ENCODE measurements at regions not wholly inside any gene's neighbourhood (a gene's known extent, or its start where the extent isn't known, plus 50 kb on each side); places are given as distances from the start of the nearest gene placed in this dataset.
"Not testable (repeated sequence)": the region's sequence is repeated elsewhere in the genome, so short reads cannot be mapped to it uniquely, and the experiment has no call there.

DNA sequence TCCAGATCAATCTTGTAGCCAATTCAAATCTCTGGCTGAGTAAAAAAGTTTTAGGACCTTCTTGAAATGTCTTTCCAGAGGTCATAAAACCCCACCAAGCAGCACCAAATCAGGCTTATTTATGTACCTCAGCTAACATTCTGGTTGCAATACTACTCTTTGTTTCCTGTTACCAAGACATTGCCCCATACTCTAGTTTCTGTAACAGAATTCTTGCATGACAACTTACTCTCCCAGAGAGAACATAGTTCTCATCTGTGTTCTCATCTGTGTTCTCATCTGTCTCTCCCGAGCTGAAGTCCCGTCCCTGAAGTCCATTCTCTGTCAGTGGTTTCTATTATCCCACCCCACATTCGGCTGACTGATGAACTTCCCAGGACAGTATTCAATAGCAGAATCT lies 1285.1 kb downstream of the XPNPEP1 start:
- DNase-seq (ENCODE audit: missing footprints) (no peak), ATAC-seq (no peak)
- intact Hi-C loops (cut with DNase I), result no loop called here

DNA sequence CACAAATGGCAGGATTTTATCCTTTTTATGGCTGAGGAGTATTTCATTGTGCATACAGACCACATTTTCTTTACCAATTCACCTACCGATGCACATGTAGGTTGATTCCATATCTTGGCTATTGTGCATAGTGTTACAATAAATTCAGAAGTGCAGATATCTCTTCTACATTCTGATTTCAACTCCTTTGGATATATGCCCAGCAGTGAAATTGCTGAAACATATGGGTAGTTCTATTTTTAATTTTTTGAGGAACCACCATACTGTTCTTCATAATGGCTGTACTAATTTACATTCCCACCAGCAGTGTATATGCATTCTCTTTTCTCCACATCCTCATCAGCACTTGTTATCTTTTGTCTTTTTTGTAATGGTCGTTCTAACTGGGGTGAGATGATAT lies 1290.3 kb downstream of the XPNPEP1 start:
- intact Hi-C loops (cut with DNase I), result no loop called here
- DNase-seq (ENCODE audit: missing footprints) (no peak), ATAC-seq (no peak)

DNA sequence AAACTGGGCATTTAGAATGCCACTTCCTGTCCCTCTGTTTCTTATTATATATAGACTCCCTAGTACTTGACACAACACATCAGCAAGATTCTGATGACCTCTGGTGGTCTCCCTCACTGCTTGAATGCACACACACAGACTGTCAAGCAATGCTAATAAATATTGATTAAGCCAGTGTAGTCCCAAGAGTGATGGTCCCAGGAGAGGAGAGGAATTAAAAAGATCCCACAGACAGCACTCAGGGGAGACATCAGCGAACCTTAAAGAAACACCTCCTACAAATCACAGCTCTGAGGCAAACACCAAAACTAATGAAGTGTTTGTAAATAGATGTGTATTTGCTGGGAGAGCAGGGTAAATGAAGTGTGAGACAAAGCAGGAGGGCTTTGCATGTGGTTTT lies 1291.2 kb downstream of the XPNPEP1 start:
- no peak for ATAC-seq
- intact Hi-C loops (cut with DNase I), result no loop called here
- no peak for DNase-seq (ENCODE audit: missing footprints)

DNA sequence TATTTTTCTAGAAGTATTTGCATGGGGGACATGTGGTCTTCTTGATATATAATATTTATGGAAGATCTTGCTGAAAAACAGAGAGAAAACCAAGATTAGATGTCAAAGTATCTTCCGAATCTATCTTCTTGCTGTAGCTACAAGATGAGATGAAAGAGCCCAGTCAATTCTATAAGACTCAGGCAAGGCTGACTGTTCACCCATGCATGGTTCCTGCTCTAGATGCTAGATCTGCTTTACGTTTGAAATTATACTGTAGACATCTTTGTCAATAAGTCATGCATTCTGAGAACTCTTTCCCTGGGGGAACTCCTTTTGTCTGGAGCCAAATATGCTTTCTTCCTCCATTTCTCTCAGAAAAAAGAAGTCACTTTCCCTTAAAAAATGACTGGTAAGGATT lies 1292.0 kb downstream of the XPNPEP1 start:
- intact Hi-C loops (cut with DNase I), result no loop called here
- ATAC-seq (no peak), DNase-seq (ENCODE audit: missing footprints) (no peak)

DNA sequence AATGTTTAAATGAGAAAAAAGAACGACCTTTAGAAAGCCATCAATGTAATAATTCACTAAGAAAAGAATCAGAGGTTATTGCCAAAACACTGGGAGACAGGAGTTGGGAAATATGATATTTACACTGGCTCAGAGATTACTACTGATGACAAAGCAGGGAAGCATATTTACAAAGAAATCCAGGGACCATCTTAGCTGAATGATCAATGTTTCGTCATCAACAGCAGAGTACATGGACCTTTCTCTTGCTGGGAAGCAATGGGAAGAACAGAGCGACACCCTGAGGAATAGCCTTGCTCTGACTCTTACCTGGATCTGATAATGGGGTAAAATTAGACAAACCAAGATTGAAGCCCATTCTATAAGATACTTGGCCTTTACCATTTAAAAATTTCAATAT lies 1293.5 kb downstream of the XPNPEP1 start:
- intact Hi-C loops (cut with DNase I), result no loop called here
- DNase-seq (ENCODE audit: missing footprints), result no peak
- ATAC-seq, result no peak

DNA sequence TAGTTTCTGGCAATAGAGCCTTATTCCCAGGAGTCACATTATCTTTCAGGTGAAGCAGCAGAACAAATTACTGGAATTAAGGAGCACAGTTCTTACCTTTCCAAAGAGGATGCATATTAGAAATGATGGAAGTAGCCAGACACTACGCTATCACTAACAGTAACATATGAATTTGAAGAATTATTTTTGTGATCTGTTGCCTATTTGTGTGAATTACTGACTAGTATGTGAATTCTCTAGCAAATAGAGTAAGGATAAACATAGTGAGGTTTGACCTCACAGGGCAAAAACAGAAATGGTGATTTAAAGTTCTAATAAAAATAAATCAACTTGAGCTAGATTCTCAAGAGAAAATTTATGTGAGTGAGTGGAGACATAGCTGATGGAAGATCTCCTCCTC lies 1299.3 kb downstream of the XPNPEP1 start:
- ATAC-seq (no peak), DNase-seq (ENCODE audit: missing footprints) (no peak)
- intact Hi-C loops (cut with DNase I), result no loop called here

DNA sequence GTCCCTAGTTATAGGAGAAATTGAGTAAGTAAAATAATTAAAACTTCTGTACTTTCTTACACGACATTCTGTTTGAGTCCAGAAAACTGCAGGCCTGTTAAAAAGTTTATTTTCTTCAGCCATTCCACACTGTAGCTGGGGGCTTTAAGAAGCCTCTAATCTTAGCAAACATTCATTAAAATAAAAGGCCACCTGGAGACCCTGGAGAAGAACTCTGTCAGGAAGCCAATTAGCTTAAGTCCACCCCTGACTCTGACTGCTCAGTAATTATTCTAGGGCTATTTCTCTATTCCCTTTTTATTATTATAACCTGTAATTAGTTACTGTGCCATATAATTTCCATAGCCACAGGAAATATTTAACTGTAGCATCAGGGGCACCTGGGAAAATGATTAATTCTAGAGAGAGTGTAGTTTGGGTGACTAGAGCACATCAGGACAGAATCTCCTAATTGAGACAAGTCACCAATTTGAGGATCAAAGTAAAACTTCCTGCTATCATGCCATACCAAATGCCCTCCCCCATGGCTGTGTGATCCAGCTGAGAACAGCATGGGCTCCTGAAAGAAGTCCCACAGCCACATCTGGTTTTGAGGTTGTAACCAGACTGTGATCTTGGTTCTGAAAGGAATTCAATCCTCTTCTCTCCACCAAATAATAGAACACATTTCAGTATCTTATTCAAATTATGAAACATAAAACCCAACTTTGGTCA lies 1302.3 kb downstream of the XPNPEP1 start:
- intact Hi-C loops (cut with DNase I), result no loop called here
- DNase-seq (ENCODE audit: missing footprints), result no peak
- no peak for ATAC-seq

DNA sequence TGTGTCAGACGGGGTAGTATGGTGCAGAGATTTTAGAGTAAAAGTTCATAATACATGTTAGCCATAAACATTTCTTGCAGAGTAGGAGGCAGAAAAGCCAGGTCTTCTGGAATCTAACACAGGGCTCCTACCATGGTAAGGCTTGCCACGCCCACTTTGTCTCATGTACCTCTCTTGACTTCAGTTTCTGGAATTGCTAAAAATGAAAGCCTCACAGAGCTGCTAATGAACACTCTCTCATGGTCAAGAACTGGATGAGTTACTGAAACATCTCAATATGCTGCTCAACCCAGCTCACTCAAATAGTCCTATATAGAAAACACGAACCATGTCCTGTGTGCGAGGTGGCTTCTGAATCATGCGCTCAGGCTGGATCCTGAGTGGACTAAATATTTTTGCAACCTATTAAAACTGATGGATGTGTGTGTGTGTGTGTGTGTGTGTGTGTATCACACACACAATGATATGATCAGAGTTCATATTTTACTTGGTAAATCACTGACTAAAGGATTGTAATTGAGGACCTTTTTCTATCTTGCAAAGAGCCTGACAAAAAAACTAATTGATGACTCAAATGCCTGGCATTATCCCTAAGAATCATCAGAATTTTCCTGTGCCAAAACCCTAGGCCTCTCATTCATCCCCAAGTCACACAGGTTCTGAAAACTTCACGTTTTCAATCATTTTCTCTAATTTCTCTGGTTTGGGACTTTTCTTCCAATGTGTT lies 1306.6 kb downstream of the XPNPEP1 start:
- DNase-seq (ENCODE audit: missing footprints) (no peak), ATAC-seq (no peak)
- intact Hi-C loops (cut with DNase I), result no loop called here

DNA sequence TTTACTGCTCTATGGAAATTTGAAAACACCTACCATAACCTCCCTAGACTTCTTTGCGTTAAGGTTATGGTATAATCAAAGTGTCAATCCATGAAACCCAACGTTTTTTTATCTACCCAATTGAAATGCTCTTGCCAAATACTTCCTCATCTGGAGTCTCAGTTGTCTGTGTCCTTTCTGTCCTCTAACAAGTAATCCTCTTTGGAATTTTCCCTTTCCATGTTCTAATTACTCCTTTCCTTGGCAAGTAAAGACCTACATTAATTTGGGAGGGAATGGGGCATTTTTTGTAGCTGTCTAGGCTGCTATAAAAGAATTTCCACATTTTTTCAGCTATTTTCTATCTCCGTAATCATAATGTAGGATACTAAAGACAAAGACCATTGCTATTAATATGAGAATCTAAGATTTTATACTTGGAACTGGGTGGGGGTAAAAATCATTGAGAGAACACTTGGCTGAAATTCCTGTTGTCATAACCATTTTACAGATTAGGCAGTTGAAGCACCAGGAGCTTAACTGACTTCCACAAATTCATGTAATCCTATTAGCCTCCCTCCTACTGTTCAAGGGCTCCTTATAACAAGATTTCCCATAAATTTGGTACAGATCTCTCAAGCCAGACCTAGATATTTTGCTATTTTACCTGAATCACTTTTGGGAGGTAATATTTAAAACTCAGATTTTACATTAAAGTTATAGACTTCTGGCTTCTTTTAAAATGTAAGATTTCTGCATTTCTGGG lies 1307.6 kb downstream of the XPNPEP1 start:
- intact Hi-C loops (cut with DNase I), result no loop called here
- DNase-seq (ENCODE audit: missing footprints) (no peak), ATAC-seq (no peak)

DNA sequence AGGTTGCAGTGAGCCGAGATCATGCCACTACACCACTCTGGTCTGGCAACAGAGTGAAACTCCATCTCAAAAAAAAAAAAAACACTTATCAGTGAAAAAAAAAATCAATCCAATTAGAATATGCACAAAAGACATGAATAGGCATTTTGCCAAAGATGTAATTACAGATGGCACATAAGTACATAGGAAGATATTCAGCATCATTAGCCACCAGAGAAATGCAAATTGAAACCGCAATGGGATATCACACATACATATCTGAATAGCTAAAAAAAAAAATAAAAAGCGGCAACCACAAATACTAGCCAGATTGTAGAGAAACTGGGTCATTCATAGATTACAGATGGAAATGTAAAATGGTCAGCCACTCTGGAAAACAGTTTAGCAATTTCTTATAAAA lies 1310.8 kb downstream of the XPNPEP1 start:
- ATAC-seq (no peak), DNase-seq (ENCODE audit: missing footprints) (no peak)
- intact Hi-C loops (cut with DNase I), result no loop called here

DNA sequence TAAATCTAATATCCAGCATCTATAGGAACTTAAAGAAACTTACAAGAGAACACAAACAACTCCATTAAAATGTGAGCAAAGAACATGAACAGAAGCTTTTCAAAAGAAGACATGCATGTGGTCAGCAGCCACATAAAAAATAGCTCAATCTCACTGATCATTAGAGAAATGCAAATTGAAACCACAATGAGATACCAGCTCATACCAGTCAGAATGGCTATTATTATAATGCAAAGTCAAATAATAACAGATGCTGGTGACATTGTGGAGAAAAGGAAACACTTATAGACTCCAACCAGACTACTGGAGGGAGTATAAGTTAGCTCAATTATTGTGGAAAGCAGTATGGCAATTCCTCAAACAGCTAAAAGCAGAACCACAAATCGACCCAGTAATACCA lies 1314.5 kb downstream of the XPNPEP1 start:
- DNase-seq (ENCODE audit: missing footprints) (no peak), ATAC-seq (no peak)
- intact Hi-C loops (cut with DNase I), result no loop called here

DNA sequence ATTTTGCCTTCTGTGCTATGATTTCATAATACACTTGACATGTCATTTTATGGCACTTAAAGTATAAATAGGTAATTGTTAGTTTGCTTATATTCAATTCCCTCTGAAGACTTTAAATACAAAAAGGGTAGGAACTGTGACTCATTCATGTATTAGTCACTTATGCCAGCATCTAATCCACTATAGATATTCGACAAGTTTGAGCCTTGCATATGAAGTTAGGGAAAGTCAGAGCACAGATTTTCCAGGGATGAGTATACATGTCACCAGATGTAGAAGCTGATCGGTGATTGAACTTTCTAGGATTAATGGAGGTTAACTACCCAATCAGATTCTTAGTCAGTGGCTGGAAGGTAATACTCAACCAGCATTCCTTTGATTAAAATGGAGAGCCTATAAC lies 1321.5 kb downstream of the XPNPEP1 start:
- DNase-seq (ENCODE audit: missing footprints), result no peak
- intact Hi-C loops (cut with DNase I), result no loop called here
- no peak for ATAC-seq

DNA sequence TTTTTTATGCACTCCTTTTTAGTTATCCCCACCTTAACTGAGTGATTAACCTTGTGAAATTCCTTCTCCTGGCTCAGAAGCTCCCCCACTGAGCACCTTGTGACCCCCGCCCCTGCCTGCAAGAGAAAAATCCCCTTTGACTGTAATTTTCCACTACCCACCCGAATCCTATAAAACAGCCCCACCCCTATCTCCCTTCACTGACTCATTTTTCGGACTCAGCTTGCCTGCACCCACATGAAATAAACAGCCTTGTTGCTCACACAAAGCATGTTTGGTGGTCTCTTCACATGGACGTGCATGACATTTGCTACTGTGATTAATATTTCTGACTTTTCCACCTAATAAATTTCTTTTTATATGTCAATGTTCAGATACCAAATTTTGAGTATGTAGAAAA lies 1322.8 kb downstream of the XPNPEP1 start:
- DNase-seq (ENCODE audit: missing footprints); intact Hi-C loops (cut with DNase I); ATAC-seq: not testable (repeated sequence)

DNA sequence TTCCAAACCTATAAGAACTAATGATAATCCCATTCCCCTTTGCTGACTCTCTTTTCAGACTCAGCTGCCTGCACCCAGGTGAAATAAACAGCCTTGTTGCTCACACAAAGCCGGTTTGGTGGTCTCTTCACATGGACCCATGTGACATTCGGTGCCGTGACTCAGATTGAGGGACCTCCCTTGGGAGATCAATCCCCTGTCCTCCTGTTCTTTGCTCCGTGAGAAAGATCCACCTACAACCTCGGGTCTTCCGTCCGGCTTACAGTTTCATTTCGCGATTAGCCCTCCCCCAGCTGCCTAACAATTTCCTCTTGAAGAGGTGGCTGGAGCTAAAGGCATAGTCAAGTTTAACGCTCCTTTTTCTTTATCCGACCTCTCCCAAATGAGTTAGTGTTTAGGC lies 1324.0 kb downstream of the XPNPEP1 start:
- ATAC-seq; DNase-seq (ENCODE audit: missing footprints); intact Hi-C loops (cut with DNase I): not testable (repeated sequence)

DNA sequence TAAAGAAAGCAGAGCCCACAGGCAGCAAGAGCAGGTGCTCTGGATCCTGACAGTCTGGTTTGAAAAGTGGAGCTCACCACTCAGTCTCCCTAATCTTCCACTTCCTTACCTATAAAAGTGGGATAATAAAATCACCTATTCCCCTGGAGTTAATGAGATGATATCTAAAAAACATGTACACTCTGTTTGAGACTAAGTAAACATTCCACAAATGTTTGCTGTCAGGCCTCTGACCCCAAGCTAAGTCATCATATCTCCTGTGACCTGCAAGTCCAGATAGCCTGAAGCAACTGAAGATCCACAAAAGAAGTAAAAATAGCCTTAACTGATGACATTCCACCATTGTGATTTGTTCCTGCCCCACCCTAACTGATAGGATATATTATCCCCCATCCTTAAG lies 1324.5 kb downstream of the XPNPEP1 start:
- DNase-seq (ENCODE audit: missing footprints) (no peak), ATAC-seq (no peak)
- intact Hi-C loops (cut with DNase I), result no loop called here

DNA sequence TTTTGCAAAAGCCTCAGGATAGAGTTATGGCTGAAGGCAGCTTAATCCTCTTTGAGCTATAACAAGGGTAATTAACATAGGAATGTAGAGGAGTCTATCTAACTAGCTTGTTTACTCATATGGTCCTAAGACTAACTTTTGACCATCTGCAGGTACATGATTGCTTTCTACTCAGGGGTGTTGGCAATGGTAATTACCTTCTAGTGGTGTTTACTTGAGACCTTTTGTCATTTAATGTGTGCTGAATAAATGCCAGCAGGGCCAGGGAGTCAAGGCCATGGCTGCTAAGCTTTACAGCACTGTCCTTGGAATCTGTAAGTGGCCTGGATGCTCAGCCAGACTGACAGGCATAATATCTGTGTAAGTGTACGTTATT lies 1325.0 kb downstream of the XPNPEP1 start:
- no peak for ATAC-seq
- intact Hi-C loops (cut with DNase I), result no loop called here
- DNase-seq (ENCODE audit: missing footprints), result no peak

DNA sequence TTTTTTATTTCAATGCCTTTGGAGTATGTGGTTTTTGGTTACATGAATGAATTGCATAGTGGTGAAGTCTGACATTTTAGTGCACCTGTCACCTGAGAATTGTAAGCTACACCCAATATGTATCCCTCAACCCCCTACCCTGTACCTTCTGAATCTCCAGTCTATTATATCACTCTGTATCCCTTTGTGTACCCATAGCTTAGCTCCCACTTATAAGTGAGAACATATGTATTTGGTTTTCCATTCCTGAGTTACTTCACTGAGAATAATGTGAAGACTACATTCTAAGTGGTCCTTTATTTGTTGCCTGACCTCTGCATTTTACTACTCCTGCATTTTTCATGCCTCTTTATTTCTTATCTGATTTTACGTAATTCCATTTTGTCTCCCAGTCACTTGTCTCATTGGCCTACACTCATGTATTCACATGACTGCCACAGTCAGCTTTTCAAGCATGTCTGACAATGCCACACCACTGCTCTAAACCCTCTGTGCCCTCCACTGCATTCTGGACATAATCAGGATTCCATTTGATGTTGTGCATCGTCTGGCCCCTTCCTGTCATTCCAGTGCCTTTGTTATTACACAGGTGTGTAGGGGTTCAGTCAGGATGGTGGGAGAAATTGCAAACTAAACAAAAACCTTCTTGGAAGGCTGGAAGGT lies 1325.5 kb downstream of the XPNPEP1 start:
- intact Hi-C loops (cut with DNase I), result no loop called here
- no peak for ATAC-seq

DNA sequence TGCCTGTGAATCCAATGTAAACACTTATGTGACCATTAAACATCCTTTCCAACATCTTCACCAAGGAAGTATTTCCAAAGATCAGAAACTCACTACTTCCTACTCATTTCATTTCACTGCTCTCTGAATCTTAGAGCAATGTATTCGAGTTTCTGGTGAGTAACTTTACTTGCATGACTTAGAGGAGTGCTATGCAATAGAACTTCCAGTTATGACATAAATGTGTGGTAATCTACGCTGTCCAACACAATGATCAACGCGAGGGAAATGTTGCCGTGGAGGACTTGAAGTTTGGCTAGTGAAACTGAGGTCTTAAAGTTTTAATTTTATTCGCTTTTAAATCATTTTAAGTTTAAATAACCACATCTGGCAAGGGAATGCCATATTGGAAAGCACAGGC lies 1326.3 kb downstream of the XPNPEP1 start:
- no peak for ATAC-seq
- intact Hi-C loops (cut with DNase I), result no loop called here
- DNase-seq (ENCODE audit: missing footprints), result no peak

More for the DNA sequence above, 1325.5 kb downstream of the XPNPEP1 start:
- DNase-seq (ENCODE audit: missing footprints), result no peak

DNA sequence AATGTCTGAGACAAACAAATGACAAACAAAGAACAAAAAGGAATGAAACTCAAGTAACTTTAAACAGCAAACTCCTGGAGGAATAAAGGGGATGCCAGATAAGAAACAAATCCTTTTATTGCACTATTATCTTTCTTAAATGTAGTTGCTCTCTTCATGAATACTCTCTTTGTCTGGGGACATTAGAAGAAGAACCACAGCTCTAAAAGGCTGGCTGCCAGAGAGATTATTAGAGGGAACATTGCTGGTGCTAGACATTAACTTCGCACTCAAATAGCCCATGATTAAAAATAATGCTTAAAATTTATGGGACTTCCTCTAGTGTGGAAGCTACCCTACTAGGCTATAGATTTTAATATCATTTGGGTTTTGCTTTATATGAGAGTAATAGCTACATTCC lies 1330.4 kb downstream of the XPNPEP1 start:
- ATAC-seq (no peak), DNase-seq (ENCODE audit: missing footprints) (no peak)
- intact Hi-C loops (cut with DNase I), result no loop called here

DNA sequence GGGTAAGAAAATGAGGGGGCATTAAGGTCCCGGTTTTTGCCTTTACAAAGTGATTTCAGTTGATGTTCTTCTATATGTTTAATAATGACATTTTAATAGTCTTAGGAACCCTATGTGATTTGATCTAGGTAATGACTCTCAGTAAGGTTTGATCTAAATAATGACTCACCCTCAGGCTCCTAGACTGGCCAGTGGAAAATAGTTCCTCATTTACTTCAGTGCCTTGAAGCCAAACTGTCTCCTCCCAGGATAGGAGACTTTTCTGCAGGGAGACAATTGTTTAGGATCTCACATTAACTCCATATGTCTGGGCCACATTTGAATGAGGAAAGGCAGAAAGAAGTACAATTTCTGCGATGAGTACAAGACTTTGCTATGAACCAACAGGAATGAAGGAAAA lies 1331.9 kb downstream of the XPNPEP1 start:
- DNase-seq (ENCODE audit: missing footprints), result no peak
- intact Hi-C loops (cut with DNase I), result no loop called here
- no peak for ATAC-seq

Measured in Right ventricle myocardium inferior (tissue), 1 donor.